ENCODE measurements at regions not wholly inside any gene's neighbourhood (a gene's known extent, or its start where the extent isn't known, plus 50 kb on each side); places are given as distances from the start of the nearest gene placed in this dataset.

- no peak overlapping the region for H3K27ac ChIP-seq
- H3K4me3 ChIP-seq, result no peak overlapping the region
- DNase-seq (ENCODE audit: low spot score), result no peak
- no peak for TF ChIP-seq CTCF (IDR thresholded peaks at IDR 0.05)
These were observed 552.6 kb downstream of the PPARGC1A start for GRCh38 chr4:23337292-23337691.

- no peak overlapping the region for H3K27ac ChIP-seq
- no peak for TF ChIP-seq CTCF (IDR thresholded peaks at IDR 0.05)
- DNase-seq (ENCODE audit: low spot score), result no peak
- H3K4me3 ChIP-seq, result no peak overlapping the region
These were observed 555.6 kb downstream of the PPARGC1A start for GRCh38 chr4:23333946-23334878.

GRCh38 chr4:23333556-23333945, 556.3 kb downstream of the PPARGC1A start:
- DNase-seq (ENCODE audit: low spot score), result no peak
- H3K4me3 ChIP-seq, result no peak overlapping the region
- TF ChIP-seq CTCF (IDR thresholded peaks at IDR 0.05), result no peak
- H3K27ac ChIP-seq, result no peak overlapping the region

- H3K4me3 ChIP-seq, result no peak overlapping the region
These were observed 557.5 kb downstream of the PPARGC1A start for GRCh38 chr4:23332313-23332712.

GRCh38 chr4:23327120-23327519, 562.7 kb downstream of the PPARGC1A start:
- no peak overlapping the region for H3K27ac ChIP-seq
- H3K4me3 ChIP-seq, result no peak overlapping the region
- TF ChIP-seq CTCF (IDR thresholded peaks at IDR 0.05), result no peak
- no peak for DNase-seq (ENCODE audit: low spot score)

More at GRCh38 chr4:23332313-23332712, 557.5 kb downstream of the PPARGC1A start:
- no peak for TF ChIP-seq CTCF (IDR thresholded peaks at IDR 0.05)
- no peak overlapping the region for H3K27ac ChIP-seq
- no peak for DNase-seq (ENCODE audit: low spot score)

- TF ChIP-seq CTCF (IDR thresholded peaks at IDR 0.05), result no peak
These were observed 565.7 kb downstream of the PPARGC1A start for GRCh38 chr4:23324021-23324690.

More at GRCh38 chr4:23324021-23324690, 565.7 kb downstream of the PPARGC1A start:
- no peak for DNase-seq (ENCODE audit: low spot score)
- Histone ChIP-seq H3K27ac (no peak overlapping the region), H3K4me3 (no peak overlapping the region)

Data from coronary artery (tissue), 2 donors.